Panc1 (cell line): ENCODE measurements at regions not wholly inside any gene's neighbourhood (a gene's known extent, or its start where the extent isn't known, plus 50 kb on each side); places are given as distances from the start of the nearest gene placed in this dataset.

Source experiments
- ATAC-seq: fragments of 200-7000 bp; cut with Tn5 transposase; 2 replicates; pipeline ENCODE4 v1.9.1; 2020; ENCODE audit warnings: mild to moderate bottlenecking, moderate library complexity
- BruUV-seq: library from RNA; stranded (reverse); fragments of 400-500 nt; replicated peaks from 2 replicates; lab custom pipeline; 2021; lab: Mats Ljungman, UMichigan
- CTCF ChIA-PET: fragments of 300-600 bp; sonication (Branson Sonifier 250); formaldehyde crosslinking; loops from one replicate; lab custom pipeline; 2022; ENCODE audit warnings: antibody characterized with exemption; lab: Charles Lee
- POLR2A ChIA-PET: fragments of 300-600 bp; sonication (Branson Sonifier 250); formaldehyde crosslinking; loops from one replicate; lab custom pipeline; 2022; ENCODE audit warnings: antibody characterized with exemption; lab: Charles Lee
- DNase-seq: peaks from one replicate; pipeline ENCODE4 v3.0.0-alpha.2; 2010; ENCODE audit warnings: low read depth, low spot score
- H3K27ac ChIP-seq: 2 replicates; pipeline ENCODE4 v1.5.1; 2011; ENCODE audit warnings: mild to moderate bottlenecking, low read length, inconsistent platforms
- H3K27me3 ChIP-seq: fragments of 200-500 bp; sonication (Bioruptor generic); 2 replicates; pipeline ENCODE4 v1.6.0; 2014; ENCODE audit warnings: low read length, inconsistent platforms; ENCODE audit not compliant: control insufficient read depth, insufficient read depth
- H3K36me3 ChIP-seq: fragments of 200-500 bp; sonication (Bioruptor generic); 2 replicates; pipeline ENCODE4 v1.5.1; 2014; ENCODE audit warnings: inconsistent platforms, mild to moderate bottlenecking, low read length, moderate library complexity; ENCODE audit not compliant: control insufficient read depth, insufficient read depth
- H3K4me1 ChIP-seq: 2 replicates; pipeline ENCODE4 v1.5.1; 2011; ENCODE audit warnings: inconsistent platforms, mild to moderate bottlenecking, low read length, moderate library complexity; ENCODE audit not compliant: control insufficient read depth, insufficient read depth
- H3K4me3 ChIP-seq, 2 experiments: 2 replicates each; pipeline ENCODE4 v1.5.1; 2011 to 2012; ENCODE audit warnings: low read depth in 2 of 2, low read length in 2 of 2, mild to moderate bottlenecking in 2 of 2, inconsistent platforms in 1 of 2, moderate library complexity in 1 of 2
- H3K9me3 ChIP-seq: fragments of 200-500 bp; sonication (Bioruptor generic); 2 replicates; pipeline ENCODE4 v1.5.1; 2014; ENCODE audit warnings: low read depth, mild to moderate bottlenecking, inconsistent platforms, low read length, moderate library complexity; ENCODE audit not compliant: control insufficient read depth, insufficient read depth
- POLR2AphosphoS5 ChIP-seq: IDR thresholded peaks from 2 replicates; pipeline ENCODE4 v1.6.1; 2012; ENCODE audit warnings: mild to moderate bottlenecking, low read depth, low read length, moderate library complexity
- REST ChIP-seq, 2 experiments: IDR thresholded peaks; 2 replicates each; pipeline ENCODE4 v1.6.1; 2011 to 2012; ENCODE audit warnings: low read depth in 2 of 2, control low read depth in 1 of 2, low read length in 1 of 2, mild to moderate bottlenecking in 1 of 2, moderate library complexity in 1 of 2; ENCODE audit not compliant: insufficient read depth in 1 of 2
- SIN3A ChIP-seq: IDR thresholded peaks from 2 replicates; pipeline ENCODE4 v1.6.1; 2012; ENCODE audit warnings: low read depth, mild to moderate bottlenecking, low read length, moderate library complexity, borderline replicate concordance; ENCODE audit not compliant: insufficient read depth
- TCF7L2 ChIP-seq: IDR thresholded peaks from 2 replicates; pipeline ENCODE4 v1.6.1; 2011; ENCODE audit warnings: mild to moderate bottlenecking, low read depth, low read length, inconsistent platforms
- in situ Hi-C: cut with HindIII; loops from 2 replicates; pipeline ENCODE4 v1.10.0; 2016; ENCODE audit warnings: low sequenced_read_pairs, low pct_unique_long_range_greater_than_20kb
- intact Hi-C: fragments of 100-400 bp; cut with micrococcal nuclease; formaldehyde crosslinking; loops from one replicate; pipeline ENCODE4 v1.10.0; 2022; ENCODE audit not compliant: unreplicated experiment
- TF ChIP-seq, protein P1 (sequence below): fragments of 450-650 bp; IDR thresholded peaks from 2 replicates; pipeline ENCODE4 v1.5.1; 2017; ENCODE audit warnings: mild to moderate bottlenecking

DNA sequence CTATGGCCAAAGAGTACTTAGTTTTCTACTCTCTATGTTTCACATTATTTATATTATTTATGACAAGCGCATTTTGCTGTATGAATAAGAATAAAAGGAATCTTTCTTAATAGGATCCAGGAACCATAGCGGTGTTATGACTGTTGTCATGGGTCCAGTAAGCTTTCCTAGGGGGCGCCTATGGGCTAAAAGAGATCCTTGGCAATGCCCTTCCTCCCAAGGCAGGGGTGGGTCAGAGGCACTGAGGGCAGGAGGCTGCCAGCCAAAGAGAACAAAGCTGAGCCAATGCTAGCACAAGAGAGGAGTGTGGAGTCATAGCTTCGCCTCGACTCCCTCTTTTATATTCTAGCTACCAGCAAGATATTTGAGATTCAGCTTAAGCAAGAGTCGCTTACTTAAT, 98.4 kb upstream of the GNAQ start:
- 0 out of 2 replicates have a peak, but pooled peaks cover 4% of the 10 kb centered on the region for H3K4me1 ChIP-seq
- TF ChIP-seq, protein P1, sequence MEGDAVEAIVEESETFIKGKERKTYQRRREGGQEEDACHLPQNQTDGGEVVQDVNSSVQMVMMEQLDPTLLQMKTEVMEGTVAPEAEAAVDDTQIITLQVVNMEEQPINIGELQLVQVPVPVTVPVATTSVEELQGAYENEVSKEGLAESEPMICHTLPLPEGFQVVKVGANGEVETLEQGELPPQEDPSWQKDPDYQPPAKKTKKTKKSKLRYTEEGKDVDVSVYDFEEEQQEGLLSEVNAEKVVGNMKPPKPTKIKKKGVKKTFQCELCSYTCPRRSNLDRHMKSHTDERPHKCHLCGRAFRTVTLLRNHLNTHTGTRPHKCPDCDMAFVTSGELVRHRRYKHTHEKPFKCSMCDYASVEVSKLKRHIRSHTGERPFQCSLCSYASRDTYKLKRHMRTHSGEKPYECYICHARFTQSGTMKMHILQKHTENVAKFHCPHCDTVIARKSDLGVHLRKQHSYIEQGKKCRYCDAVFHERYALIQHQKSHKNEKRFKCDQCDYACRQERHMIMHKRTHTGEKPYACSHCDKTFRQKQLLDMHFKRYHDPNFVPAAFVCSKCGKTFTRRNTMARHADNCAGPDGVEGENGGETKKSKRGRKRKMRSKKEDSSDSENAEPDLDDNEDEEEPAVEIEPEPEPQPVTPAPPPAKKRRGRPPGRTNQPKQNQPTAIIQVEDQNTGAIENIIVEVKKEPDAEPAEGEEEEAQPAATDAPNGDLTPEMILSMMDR: peak; percentile 33
- TF ChIP-seq REST (IDR thresholded peaks at IDR 0.05; ENCODE audit: insufficient read depth in 1 of 2, low read depth in 2 of 2, low read length in 1 of 2) (no peak), TCF7L2 (no peak)
- in situ Hi-C loops: no loop called here
- ChIA-PET POLR2A (no interaction called here), CTCF (no interaction called here)
- intact Hi-C loops: loop anchor here (5.0 kb wide), 1 partner anchor 107 kb away; the partner anchor contains the start of gene CEP78
- DNase-seq (no peak), ATAC-seq (no peak)
- H3K4me3 ChIP-seq: no peak overlapping the region
- H3K27ac ChIP-seq: no peak overlapping the region
- no peaks in the 10 kb centered on the region for H3K9me3 ChIP-seq
- H3K36me3 ChIP-seq: no peaks in the 10 kb centered on the region
- H3K27me3 ChIP-seq: no peaks in the 10 kb centered on the region
- no TSS peak for BruUV-seq

DNA sequence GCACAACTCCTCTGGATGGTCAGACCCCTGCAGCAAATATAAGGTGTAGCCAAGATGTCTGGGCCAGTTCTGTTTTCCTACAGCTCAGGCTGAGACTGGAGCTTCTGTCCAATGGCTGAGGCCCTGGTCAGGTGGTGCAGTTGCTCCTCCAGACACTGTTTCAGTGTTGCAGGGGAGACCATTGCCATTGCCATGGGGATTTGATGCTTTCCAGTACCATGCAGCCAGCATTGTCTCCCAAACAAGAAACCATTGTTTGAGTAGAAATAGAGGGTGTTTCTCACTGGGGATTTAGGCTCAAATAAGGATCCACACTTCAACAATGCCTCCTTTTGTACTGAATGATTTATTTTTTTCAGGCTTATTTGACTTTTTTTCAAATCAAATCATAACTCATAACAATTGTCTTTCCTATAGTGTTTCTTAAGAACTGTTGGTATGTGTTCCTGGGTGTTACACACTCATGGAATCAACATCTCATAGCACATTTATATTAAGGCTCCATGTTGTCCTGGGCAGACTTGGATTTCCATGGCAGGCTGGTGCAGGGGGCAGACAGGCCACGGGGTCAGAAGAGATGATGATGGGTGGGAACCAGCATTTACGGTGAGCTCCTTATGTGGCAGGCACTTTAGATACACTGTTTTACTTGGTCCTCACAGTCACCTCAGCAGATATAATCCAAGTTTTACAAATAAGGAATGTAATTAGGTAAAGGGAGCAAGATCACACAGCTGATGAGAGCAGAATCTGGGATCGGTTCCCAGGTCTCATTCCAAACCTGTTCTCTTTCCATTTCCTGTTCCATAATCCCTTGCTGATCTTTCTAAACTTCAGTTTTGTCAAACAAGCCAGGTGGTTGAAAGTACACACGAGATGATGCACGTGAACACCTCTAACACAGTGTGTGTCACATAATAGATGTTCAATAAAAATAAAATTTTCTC, 95.9 kb upstream of the GNAQ start:
- Histone ChIP-seq H3K27me3 (no peaks in the 10 kb centered on the region), H3K4me1 (0 out of 2 replicates have a peak, but pooled peaks cover 4% of the 10 kb centered on the region), H3K9me3 (no peaks in the 10 kb centered on the region), H3K4me3 (no peak overlapping the region), H3K36me3 (no peaks in the 10 kb centered on the region), H3K27ac (no peak overlapping the region)
- ATAC-seq: no peak
- intact Hi-C loops (no loop called here), in situ Hi-C loops (no loop called here)
- TF ChIP-seq REST (IDR thresholded peaks at IDR 0.05; ENCODE audit: insufficient read depth in 1 of 2, low read depth in 2 of 2, low read length in 1 of 2): no peak
- TF ChIP-seq TCF7L2: no peak
- TF ChIP-seq, protein P1: no peak
- no peak for TF ChIP-seq POLR2AphosphoS5
- no peak for TF ChIP-seq SIN3A
- no peak for DNase-seq
- BruUV-seq: no TSS peak
- CTCF ChIA-PET: no interaction called here
- POLR2A ChIA-PET: no interaction called here
